Amniotic epithelial cell (primary cell): ENCODE measurements at regions not wholly inside any gene's neighbourhood (a gene's known extent, or its start where the extent isn't known, plus 50 kb on each side); places are given as distances from the start of the nearest gene placed in this dataset.

Source experiments
- DNase-seq: peaks from one replicate; pipeline ENCODE4 v3.0.0-alpha.2; 2010; ENCODE audit warnings: low read depth

GRCh38 chr18:37660658-37661057 lies 95.1 kb upstream of the CELF4 start:
- no peak for DNase-seq

GRCh38 chr18:37659906-37660305 lies 94.3 kb upstream of the CELF4 start:
- DNase-seq, result no peak

DNA sequence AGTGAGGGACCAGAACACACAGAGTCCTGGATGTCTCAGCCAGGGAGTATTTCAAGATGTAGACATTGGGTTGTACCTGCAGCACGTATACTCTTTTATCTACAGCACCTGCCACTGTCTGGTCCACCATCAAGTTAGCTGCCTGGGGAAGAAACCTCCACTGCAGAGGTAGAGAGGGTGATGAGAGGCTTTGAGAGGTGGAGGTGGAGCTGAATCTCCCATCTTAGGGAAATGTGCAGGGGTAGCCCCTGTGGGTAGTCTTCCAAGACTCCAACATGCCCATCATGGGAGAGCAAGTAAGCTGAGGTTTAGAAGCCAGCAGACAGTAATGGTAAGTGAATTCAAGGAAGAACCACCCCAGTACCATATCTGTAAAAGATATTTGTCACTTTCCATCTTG lies 93.3 kb upstream of the CELF4 start:
- no peak for DNase-seq

GRCh38 chr18:37657493-37657892 lies 91.9 kb upstream of the CELF4 start:
- DNase-seq, result no peak

DNA sequence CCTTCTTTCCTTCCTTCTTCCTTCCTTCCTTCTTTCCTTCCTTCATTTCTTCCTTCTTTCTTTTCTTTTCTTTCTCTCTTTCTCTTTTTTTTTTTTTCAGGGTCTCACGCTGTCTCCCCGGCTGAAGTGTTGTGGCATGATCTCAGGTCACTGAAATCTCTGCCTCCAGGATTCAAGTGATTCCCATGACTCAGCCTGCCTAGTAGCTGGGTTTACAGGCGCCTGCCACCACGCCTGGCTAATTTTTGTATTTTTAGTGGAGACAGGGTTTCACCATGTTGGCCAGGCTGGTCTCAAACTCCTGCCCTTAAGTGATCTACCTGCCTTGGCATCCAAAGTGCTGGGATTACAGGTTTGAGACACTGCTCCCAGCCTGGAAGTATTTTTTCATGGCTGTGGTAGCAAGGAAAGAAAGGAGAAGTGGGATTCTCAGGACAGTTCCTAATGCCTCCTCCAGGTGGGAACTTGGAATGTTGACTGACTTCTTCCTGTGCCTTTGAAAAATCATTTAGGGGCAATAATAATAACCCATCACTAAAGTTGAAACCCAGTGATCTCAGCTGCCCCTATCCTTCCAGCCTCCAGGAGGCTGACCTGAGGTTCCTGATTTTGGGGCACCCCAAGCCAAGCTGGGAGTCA lies 89.3 kb upstream of the CELF4 start:
- no peak for DNase-seq

- DNase-seq, result no peak
Observed at GRCh38 chr18:37654034-37654433, 88.4 kb upstream of the CELF4 start.

DNA sequence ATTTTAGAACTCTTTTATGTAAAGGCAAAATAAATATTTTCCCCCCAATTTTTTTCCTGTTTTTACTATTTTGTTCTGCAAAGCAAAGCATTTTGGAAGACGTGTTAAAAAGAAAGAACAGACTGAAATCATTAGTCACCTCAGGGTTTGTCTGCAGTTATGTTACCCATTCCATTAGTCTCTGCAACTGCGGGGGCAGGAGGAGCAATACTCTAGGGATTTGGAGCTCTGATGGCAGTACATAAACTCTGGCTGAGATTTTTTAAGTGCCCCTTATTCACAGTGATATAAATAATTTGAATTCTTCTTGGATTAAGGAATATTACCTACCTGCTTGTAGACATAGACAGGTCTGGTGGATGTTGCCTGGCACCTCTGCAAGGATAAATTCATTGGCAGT lies 88.0 kb upstream of the CELF4 start:
- DNase-seq, result no peak

DNA sequence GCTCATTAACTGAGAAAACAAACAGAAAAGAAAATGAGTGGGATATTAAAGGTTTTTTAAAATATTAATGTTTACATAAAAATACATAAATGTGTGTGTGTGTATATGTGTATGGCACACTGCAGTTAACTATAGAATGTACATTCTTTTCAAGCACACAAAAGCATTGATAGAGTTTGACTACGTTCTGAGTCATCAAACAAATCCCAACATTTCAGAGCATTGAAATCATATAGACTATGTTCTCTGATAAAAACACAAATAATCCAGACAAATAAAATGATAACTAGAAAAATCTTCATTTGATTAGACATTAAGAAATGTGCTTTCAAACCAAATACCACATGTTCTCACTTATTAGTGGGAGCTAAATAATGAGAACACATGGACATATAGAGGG lies 84.3 kb upstream of the CELF4 start:
- DNase-seq, result no peak

DNA sequence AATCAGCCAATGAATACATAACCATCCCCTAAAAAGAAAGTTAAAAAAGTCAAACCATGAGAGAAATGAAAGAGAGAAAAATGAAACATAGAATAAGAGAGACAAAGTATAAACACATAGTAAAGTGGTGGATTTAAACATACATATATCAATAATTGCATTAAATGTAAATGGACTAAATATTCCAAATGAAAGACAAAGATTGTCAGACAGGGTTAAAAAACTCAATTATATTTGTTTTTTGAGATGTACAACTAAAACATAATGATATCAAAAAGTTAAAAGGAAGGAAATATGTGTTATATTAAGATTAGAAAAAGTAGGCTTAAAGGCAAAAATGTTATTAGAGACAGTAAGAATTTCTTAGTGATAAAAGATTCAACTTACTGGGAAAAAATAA lies 83.8 kb upstream of the CELF4 start:
- DNase-seq, result no peak

DNA sequence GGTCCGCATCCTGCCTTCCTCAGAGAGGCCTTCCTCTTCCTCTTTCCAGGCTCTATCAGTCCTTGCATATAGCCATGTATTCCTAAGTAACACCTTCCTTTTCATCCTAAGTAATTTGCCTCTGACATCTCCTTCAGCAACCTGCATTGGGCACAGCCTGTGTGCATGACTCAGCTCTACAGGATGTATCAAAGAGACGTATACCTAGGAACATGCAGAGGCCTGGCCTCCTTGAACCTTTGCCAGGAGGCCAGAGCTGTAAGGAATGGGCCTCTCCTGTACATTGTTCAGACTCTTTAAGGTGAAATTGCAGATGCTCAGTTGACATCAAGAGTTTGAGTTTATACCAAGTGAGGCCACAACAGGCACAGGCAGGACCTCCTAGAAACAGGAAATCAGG lies 76.0 kb upstream of the CELF4 start:
- DNase-seq, result no peak

DNA sequence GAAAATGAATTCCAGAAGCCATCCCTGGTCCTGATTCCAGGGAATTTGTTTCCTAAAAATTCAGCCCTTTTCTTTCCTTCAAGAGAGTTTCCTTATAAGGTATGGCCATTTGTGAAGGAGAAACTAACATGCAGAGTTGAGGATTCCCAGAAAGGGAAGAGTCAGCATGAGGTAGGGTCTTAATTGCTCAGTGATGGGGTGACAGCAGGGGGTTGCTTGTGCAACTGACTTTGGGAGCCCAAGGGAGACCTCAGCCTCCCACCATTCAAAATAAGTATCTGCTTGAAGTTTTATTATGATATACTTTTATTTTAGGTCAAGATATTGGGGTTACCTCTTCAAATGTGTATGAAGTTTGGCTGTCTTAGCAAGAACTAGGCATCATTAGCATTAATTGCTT lies 74.9 kb upstream of the CELF4 start:
- no peak for DNase-seq

GRCh38 chr18:37639846-37640245 lies 74.2 kb upstream of the CELF4 start:
- DNase-seq, result no peak

GRCh38 chr18:37637478-37637850 lies 71.9 kb upstream of the CELF4 start:
- no peak for DNase-seq

GRCh38 chr18:37636831-37637477 lies 71.4 kb upstream of the CELF4 start:
- no peak for DNase-seq

- DNase-seq, result no peak
Observed at GRCh38 chr18:37634516-37634915, 68.9 kb upstream of the CELF4 start.

GRCh38 chr18:37631422-37631821 lies 65.8 kb upstream of the CELF4 start:
- no peak for DNase-seq

GRCh38 chr18:37630334-37630733 lies 64.7 kb upstream of the CELF4 start:
- DNase-seq, result no peak

- no peak for DNase-seq
Observed at GRCh38 chr18:37628470-37629220, 63.0 kb upstream of the CELF4 start.

DNA sequence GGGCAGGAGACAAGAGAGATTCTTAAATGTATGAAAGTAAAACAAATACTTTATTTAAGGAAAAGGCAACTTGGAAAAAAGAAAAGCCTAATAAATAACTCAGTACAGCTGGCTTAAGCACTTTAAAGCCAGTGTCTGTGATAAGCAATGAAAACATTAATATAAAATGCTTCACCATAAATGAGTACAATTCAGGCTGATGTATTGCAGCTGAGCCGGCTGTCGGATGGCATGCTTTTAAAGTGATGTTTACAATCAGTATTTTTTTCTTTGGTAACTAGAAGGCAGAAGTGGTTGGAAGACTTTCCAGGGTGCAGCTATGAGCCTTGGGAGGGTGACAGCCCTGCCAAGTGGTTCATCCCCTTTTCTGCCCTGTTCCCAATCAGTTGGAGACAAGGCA lies 58.7 kb upstream of the CELF4 start:
- DNase-seq, result no peak

GRCh38 chr18:37619964-37620363 lies 54.4 kb upstream of the CELF4 start:
- no peak for DNase-seq

GRCh38 chr18:37617623-37618022 lies 52.0 kb upstream of the CELF4 start:
- no peak for DNase-seq
